CD4-positive, CD25-positive, alpha-beta regulatory T cell (primary cell): ENCODE measurements at regions not wholly inside any gene's neighbourhood (a gene's known extent, or its start where the extent isn't known, plus 50 kb on each side); places are given as distances from the start of the nearest gene placed in this dataset.
"Not testable (repeated sequence)": the region's sequence is repeated elsewhere in the genome, so short reads cannot be mapped to it uniquely, and the experiment has no call there.

Experiments used
- ATAC-seq, 2 donors: fragments of 150-1000 bp; cut with Tn5 transposase; one replicate each; pipeline ENCODE4 v1.10.0; 2021; ENCODE audit warnings: low read depth in 2 of 2, moderate number of reproducible peaks in 2 of 2, moderate library complexity in 1 of 2
- DNase-seq, 3 donors: peaks; one replicate each; pipeline versions ENCODE4 v3.0.0 to v3.0.0-alpha.2; 2012 to 2022; ENCODE audit warnings: mixed read lengths in 1 of 3
- H3K27ac ChIP-seq: one replicate; pipeline ENCODE4 v1.7.0; 2013; ENCODE audit warnings: mild to moderate bottlenecking, low read length; ENCODE audit not compliant: insufficient read depth, poor library complexity, severe bottlenecking
- H3K27me3 ChIP-seq: one replicate; pipeline ENCODE4 v1.7.0; 2013; ENCODE audit warnings: low read length; ENCODE audit not compliant: control insufficient read depth, insufficient read depth
- H3K36me3 ChIP-seq: one replicate; pipeline ENCODE4 v1.7.0; 2013; ENCODE audit warnings: mild to moderate bottlenecking, low read length, moderate library complexity; ENCODE audit not compliant: control insufficient read depth, insufficient read depth
- H3K4me1 ChIP-seq: 2 replicates; pipeline ENCODE4 v1.7.0; 2013; ENCODE audit warnings: mild to moderate bottlenecking, low read length; ENCODE audit not compliant: insufficient read depth, control insufficient read depth, poor library complexity, severe bottlenecking
- H3K4me3 ChIP-seq: one replicate; pipeline ENCODE4 v1.7.0; 2013; ENCODE audit warnings: low read depth, mild to moderate bottlenecking, low read length, moderate library complexity
- H3K9me3 ChIP-seq, 2 experiments: 1 replicate in 1 of 2; 2 replicates in 1 of 2; pipeline ENCODE4 v1.7.0; 2013; ENCODE audit warnings: low read length in 2 of 2, mild to moderate bottlenecking in 1 of 2, moderate library complexity in 1 of 2; ENCODE audit not compliant: control insufficient read depth in 2 of 2
- H3K27ac Mint-ChIP-seq, 3 donors: one replicate each; pipeline ENCODE4 v1.8.0; 2020 to 2022; ENCODE audit warnings: mild to moderate bottlenecking in 3 of 3, mixed read lengths in 3 of 3, moderate library complexity in 2 of 3
- H3K27me3 Mint-ChIP-seq: one replicate; pipeline ENCODE4 v1.8.0; 2022; ENCODE audit warnings: mild to moderate bottlenecking, mixed read lengths
- H3K36me3 Mint-ChIP-seq: one replicate; pipeline ENCODE4 v1.8.0; 2020; ENCODE audit warnings: mixed read lengths
- H3K4me1 Mint-ChIP-seq, 4 donors: one replicate each; pipeline ENCODE4 v1.8.0; 2020 to 2022; ENCODE audit warnings: mixed read lengths in 4 of 4, mild to moderate bottlenecking in 1 of 4
- H3K4me3 Mint-ChIP-seq, 4 donors: one replicate each; pipeline ENCODE4 v1.8.0; 2020 to 2022; ENCODE audit warnings: mild to moderate bottlenecking in 4 of 4, mixed read lengths in 4 of 4, moderate library complexity in 3 of 4
- H3K9me3 Mint-ChIP-seq, 7 donors: one replicate each; pipeline ENCODE4 v1.8.0; 2020 to 2022; ENCODE audit warnings: mixed read lengths in 7 of 7, mild to moderate bottlenecking in 3 of 7, moderate library complexity in 2 of 7

GRCh38 chr10:130934293-130935127, 377.0 kb downstream of the TCERG1L start:
- Histone ChIP-seq H3K4me1 (no peaks in the 10 kb centered on the region), H3K4me3 (no peak overlapping the region), H3K27me3 (no peaks in the 10 kb centered on the region), H3K36me3 (no peaks in the 10 kb centered on the region), H3K27ac (no peak overlapping the region), H3K9me3 (no peaks in the 10 kb centered on the region)
- Mint-ChIP-seq H3K4me1 (no peaks in the 10 kb centered on the region), H3K27ac (no peak overlapping the region), H3K27me3 (no peaks in the 10 kb centered on the region), H3K4me3 (peak overlapping the region in 1 of 4 donors; percentile 32), H3K36me3 (no peaks in the 10 kb centered on the region), H3K9me3 (peaks cover 0 to 2% (median 0%) of the 10 kb centered on the region in 7 donors)
- no peak for ATAC-seq
- DNase-seq, result no peak

GRCh38 chr10:130935128-130935439, 376.4 kb downstream of the TCERG1L start:
- peaks cover 0 to 2% (median 0%) of the 10 kb centered on the region in 7 donors for H3K9me3 Mint-ChIP-seq
- no peak overlapping the region for H3K4me3 Mint-ChIP-seq

GRCh38 chr10:130935897-130936550, 375.5 kb downstream of the TCERG1L start:
- Mint-ChIP-seq H3K27ac (no peak overlapping the region), H3K4me1 (no peaks in the 10 kb centered on the region), H3K27me3 (no peaks in the 10 kb centered on the region), H3K9me3 (peaks cover 0 to 4% (median 0%) of the 10 kb centered on the region in 7 donors), H3K36me3 (no peaks in the 10 kb centered on the region), H3K4me3 (no peak overlapping the region)
- no peak for ATAC-seq
- H3K9me3 ChIP-seq, result no peaks in the 10 kb centered on the region
- H3K27me3 ChIP-seq, result no peaks in the 10 kb centered on the region
- no peaks in the 10 kb centered on the region for H3K36me3 ChIP-seq
- no peaks in the 10 kb centered on the region for H3K4me1 ChIP-seq
- no peak overlapping the region for H3K27ac ChIP-seq
- DNase-seq, result no peak
- H3K4me3 ChIP-seq, result no peak overlapping the region

More at GRCh38 chr10:130935128-130935439, 376.4 kb downstream of the TCERG1L start:
- no peaks in the 10 kb centered on the region for H3K27me3 ChIP-seq
- Mint-ChIP-seq H3K36me3 (no peaks in the 10 kb centered on the region), H3K27me3 (no peaks in the 10 kb centered on the region), H3K4me1 (no peaks in the 10 kb centered on the region), H3K27ac (no peak overlapping the region)
- ATAC-seq (no peak), DNase-seq (no peak)
- H3K27ac ChIP-seq, result no peak overlapping the region
- H3K36me3 ChIP-seq, result no peaks in the 10 kb centered on the region
- H3K9me3 ChIP-seq, result no peaks in the 10 kb centered on the region
- H3K4me1 ChIP-seq, result no peaks in the 10 kb centered on the region
- no peak overlapping the region for H3K4me3 ChIP-seq

- Mint-ChIP-seq H3K27ac (no peak overlapping the region), H3K4me3 (no peak overlapping the region), H3K4me1 (no peaks in the 10 kb centered on the region), H3K27me3 (no peaks in the 10 kb centered on the region), H3K9me3 (peaks cover 0 to 2% (median 0%) of the 10 kb centered on the region in 7 donors), H3K36me3 (no peaks in the 10 kb centered on the region)
- no peaks in the 10 kb centered on the region for H3K4me1 ChIP-seq
- no peaks in the 10 kb centered on the region for H3K27me3 ChIP-seq
- no peaks in the 10 kb centered on the region for H3K9me3 ChIP-seq
- H3K36me3 ChIP-seq, result no peaks in the 10 kb centered on the region
- H3K27ac ChIP-seq, result no peak overlapping the region
- DNase-seq (no peak), ATAC-seq (no peak)
- no peak overlapping the region for H3K4me3 ChIP-seq
These were observed 374.7 kb downstream of the TCERG1L start for GRCh38 chr10:130936851-130937250.

GRCh38 chr10:130938051-130938450, 373.5 kb downstream of the TCERG1L start:
- H3K4me3 Mint-ChIP-seq, result no peak overlapping the region
- H3K27me3 Mint-ChIP-seq, result no peaks in the 10 kb centered on the region
- no peak for ATAC-seq

GRCh38 chr10:130938891-130939290, 372.6 kb downstream of the TCERG1L start:
- not testable (repeated sequence) for DNase-seq, H3K27ac Mint-ChIP-seq, H3K4me1 Mint-ChIP-seq, H3K4me3 Mint-ChIP-seq, H3K36me3 ChIP-seq, H3K4me3 ChIP-seq, H3K9me3 ChIP-seq, H3K4me1 ChIP-seq, H3K27me3 ChIP-seq, ATAC-seq, H3K36me3 Mint-ChIP-seq, H3K27me3 Mint-ChIP-seq, H3K9me3 Mint-ChIP-seq, H3K27ac ChIP-seq

More at GRCh38 chr10:130938051-130938450, 373.5 kb downstream of the TCERG1L start:
- Mint-ChIP-seq H3K9me3 (peaks cover 0 to 3% (median 0%) of the 10 kb centered on the region in 7 donors), H3K36me3 (no peaks in the 10 kb centered on the region), H3K27ac (no peak overlapping the region), H3K4me1 (no peaks in the 10 kb centered on the region)
- H3K9me3 ChIP-seq, result no peaks in the 10 kb centered on the region
- DNase-seq, result no peak
- H3K4me3 ChIP-seq, result no peak overlapping the region
- H3K4me1 ChIP-seq, result no peaks in the 10 kb centered on the region
- no peaks in the 10 kb centered on the region for H3K27me3 ChIP-seq
- no peaks in the 10 kb centered on the region for H3K36me3 ChIP-seq
- no peak overlapping the region for H3K27ac ChIP-seq

- Mint-ChIP-seq H3K9me3 (peaks cover 0 to 2% (median 0%) of the 10 kb centered on the region in 7 donors), H3K27me3 (no peaks in the 10 kb centered on the region), H3K27ac (no peak overlapping the region), H3K4me1 (no peaks in the 10 kb centered on the region), H3K36me3 (no peaks in the 10 kb centered on the region), H3K4me3 (no peak overlapping the region)
- no peaks in the 10 kb centered on the region for H3K9me3 ChIP-seq
- no peak for ATAC-seq
- no peaks in the 10 kb centered on the region for H3K4me1 ChIP-seq
- H3K36me3 ChIP-seq, result no peaks in the 10 kb centered on the region
- no peak overlapping the region for H3K27ac ChIP-seq
- DNase-seq, result no peak
- no peak overlapping the region for H3K4me3 ChIP-seq
- no peaks in the 10 kb centered on the region for H3K27me3 ChIP-seq
These were observed 369.6 kb downstream of the TCERG1L start for GRCh38 chr10:130941886-130942285.

GRCh38 chr10:130952086-130952485, 359.4 kb downstream of the TCERG1L start:
- H3K9me3 ChIP-seq, result no peaks in the 10 kb centered on the region
- peaks cover 0 to 1% (median 0%) of the 10 kb centered on the region in 7 donors for H3K9me3 Mint-ChIP-seq
- H3K27me3 ChIP-seq, result no peaks in the 10 kb centered on the region
- no peak overlapping the region for H3K27ac ChIP-seq
- DNase-seq (no peak), ATAC-seq (no peak)
- no peak overlapping the region for H3K27ac Mint-ChIP-seq
- no peaks in the 10 kb centered on the region for H3K4me1 ChIP-seq
- no peak overlapping the region for H3K4me3 Mint-ChIP-seq
- H3K27me3 Mint-ChIP-seq, result peaks cover 4% of the 10 kb centered on the region
- no peaks in the 10 kb centered on the region for H3K36me3 ChIP-seq
- no peaks in the 10 kb centered on the region for H3K36me3 Mint-ChIP-seq
- no peaks in the 10 kb centered on the region for H3K4me1 Mint-ChIP-seq
- H3K4me3 ChIP-seq, result no peak overlapping the region
